ENCODE measurements at regions not wholly inside any gene's neighbourhood (a gene's known extent, or its start where the extent isn't known, plus 50 kb on each side); places are given as distances from the start of the nearest gene placed in this dataset.

- no peak for DNase-seq (ENCODE audit: low spot score, unreplicated experiment)
- H3K9me3 Mint-ChIP-seq (ENCODE audit: low read depth) = no peaks in the 10 kb centered on the region
Observed at GRCh38 chr18:8514409-8514808, 94.8 kb upstream of the RAB12 start.

GRCh38 chr18:8515142-8515865, 93.9 kb upstream of the RAB12 start:
- Mint-ChIP-seq H3K36me3 (ENCODE audit: insufficient read depth) (no peaks in the 10 kb centered on the region), H3K27me3 (peaks cover 5% of the 10 kb centered on the region), H3K9me3 (ENCODE audit: low read depth) (peaks cover 1% of the 10 kb centered on the region), H3K27ac (no peak overlapping the region), H3K4me3 (ENCODE audit: low read depth) (no peak overlapping the region), H3K4me1 (ENCODE audit: low read depth) (no peaks in the 10 kb centered on the region)
- TF ChIP-seq, protein P1, sequence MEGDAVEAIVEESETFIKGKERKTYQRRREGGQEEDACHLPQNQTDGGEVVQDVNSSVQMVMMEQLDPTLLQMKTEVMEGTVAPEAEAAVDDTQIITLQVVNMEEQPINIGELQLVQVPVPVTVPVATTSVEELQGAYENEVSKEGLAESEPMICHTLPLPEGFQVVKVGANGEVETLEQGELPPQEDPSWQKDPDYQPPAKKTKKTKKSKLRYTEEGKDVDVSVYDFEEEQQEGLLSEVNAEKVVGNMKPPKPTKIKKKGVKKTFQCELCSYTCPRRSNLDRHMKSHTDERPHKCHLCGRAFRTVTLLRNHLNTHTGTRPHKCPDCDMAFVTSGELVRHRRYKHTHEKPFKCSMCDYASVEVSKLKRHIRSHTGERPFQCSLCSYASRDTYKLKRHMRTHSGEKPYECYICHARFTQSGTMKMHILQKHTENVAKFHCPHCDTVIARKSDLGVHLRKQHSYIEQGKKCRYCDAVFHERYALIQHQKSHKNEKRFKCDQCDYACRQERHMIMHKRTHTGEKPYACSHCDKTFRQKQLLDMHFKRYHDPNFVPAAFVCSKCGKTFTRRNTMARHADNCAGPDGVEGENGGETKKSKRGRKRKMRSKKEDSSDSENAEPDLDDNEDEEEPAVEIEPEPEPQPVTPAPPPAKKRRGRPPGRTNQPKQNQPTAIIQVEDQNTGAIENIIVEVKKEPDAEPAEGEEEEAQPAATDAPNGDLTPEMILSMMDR (IDR thresholded peaks at IDR 0.05; ENCODE audit: unreplicated experiment) = no peak
- no peak for DNase-seq (ENCODE audit: low spot score, unreplicated experiment)

More at GRCh38 chr18:8514409-8514808, 94.8 kb upstream of the RAB12 start:
- TF ChIP-seq, protein P1 (IDR thresholded peaks at IDR 0.05; ENCODE audit: unreplicated experiment) = no peak
- H3K27me3 Mint-ChIP-seq = peaks cover 5% of the 10 kb centered on the region
- no peaks in the 10 kb centered on the region for H3K36me3 Mint-ChIP-seq (ENCODE audit: insufficient read depth)
- H3K27ac Mint-ChIP-seq = no peak overlapping the region
- no peaks in the 10 kb centered on the region for H3K4me1 Mint-ChIP-seq (ENCODE audit: low read depth)
- no peak overlapping the region for H3K4me3 Mint-ChIP-seq (ENCODE audit: low read depth)

DNA sequence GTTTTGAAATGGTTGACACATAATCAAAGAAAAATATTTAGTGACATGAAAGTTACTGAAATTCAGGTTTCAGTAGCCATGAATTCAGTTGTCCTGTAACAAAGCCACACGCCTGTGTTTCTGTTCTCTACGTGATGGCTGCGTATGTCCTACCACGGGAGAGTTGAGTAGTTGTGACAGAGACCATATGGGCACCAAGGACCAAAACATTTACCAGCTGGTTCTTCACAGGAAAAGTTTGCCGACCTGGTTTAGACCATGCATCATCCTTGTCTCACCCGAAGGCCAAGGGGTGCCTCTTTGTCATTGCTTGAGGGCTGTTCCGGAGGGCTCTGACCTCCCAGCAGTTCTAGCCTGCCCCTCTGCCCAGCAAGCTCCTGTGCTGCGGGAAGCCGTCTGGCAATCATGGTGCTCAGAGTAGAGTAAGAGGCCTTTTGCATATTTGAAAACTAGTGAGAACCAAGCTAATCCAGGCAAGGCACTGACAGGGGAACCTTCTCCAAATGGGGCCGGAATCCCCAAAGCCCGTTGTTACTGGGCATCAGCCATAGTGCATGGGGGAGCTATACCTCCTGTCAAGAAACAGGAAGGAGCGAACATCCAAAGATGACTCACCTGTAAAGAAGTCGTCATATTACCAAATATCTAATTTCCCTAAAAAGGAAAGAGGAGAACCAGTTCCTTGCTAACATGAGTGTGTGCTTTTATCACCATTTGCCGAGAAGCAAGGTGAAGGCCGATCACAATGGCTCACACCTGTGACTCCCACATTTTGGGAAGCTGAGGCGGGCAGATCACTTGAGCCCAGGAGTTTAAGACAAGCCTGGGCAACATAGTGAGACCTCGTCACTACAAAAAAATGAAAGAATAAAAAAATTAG, 92.6 kb upstream of the RAB12 start:
- DNase-seq (ENCODE audit: low spot score, unreplicated experiment) = no peak
- Mint-ChIP-seq H3K27me3 (peaks cover 5% of the 10 kb centered on the region), H3K9me3 (ENCODE audit: low read depth) (peaks cover 8% of the 10 kb centered on the region), H3K4me3 (ENCODE audit: low read depth) (no peak overlapping the region), H3K27ac (no peak overlapping the region), H3K4me1 (ENCODE audit: low read depth) (no peaks in the 10 kb centered on the region), H3K36me3 (ENCODE audit: insufficient read depth) (no peaks in the 10 kb centered on the region)
- TF ChIP-seq, protein P1 (IDR thresholded peaks at IDR 0.05; ENCODE audit: unreplicated experiment) = no peak

DNA sequence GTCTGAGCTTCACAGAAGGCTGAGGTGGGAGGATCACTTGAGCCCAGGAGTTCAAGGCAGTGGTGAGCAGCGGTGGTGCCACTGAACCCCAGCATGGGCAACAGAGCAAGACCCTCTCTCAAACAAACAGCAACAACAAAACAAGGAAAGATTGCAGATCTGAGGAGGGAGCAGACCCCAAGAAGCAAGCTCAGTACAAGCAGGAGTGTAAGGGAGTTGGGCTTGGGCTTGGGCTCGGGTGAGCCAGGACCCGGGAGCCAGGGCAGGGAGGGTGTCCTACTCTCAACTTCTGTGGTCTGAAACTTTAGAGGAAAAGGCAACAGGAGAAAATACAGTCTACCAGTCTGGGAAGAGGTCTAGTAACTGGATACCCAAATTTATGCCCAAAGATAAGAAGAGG, 92.0 kb upstream of the RAB12 start:
- Mint-ChIP-seq H3K27me3 (peaks cover 5% of the 10 kb centered on the region), H3K9me3 (ENCODE audit: low read depth) (peaks cover 8% of the 10 kb centered on the region), H3K4me1 (ENCODE audit: low read depth) (no peaks in the 10 kb centered on the region), H3K4me3 (ENCODE audit: low read depth) (no peak overlapping the region), H3K27ac (no peak overlapping the region), H3K36me3 (ENCODE audit: insufficient read depth) (no peaks in the 10 kb centered on the region)
- TF ChIP-seq, protein P1 (IDR thresholded peaks at IDR 0.05; ENCODE audit: unreplicated experiment) = no peak
- DNase-seq (ENCODE audit: low spot score, unreplicated experiment) = no peak

- no peak overlapping the region for H3K27ac Mint-ChIP-seq
Observed at GRCh38 chr18:8519102-8519501, 90.1 kb upstream of the RAB12 start.

More at GRCh38 chr18:8519102-8519501, 90.1 kb upstream of the RAB12 start:
- TF ChIP-seq, protein P1 (IDR thresholded peaks at IDR 0.05; ENCODE audit: unreplicated experiment) = no peak
- DNase-seq (ENCODE audit: low spot score, unreplicated experiment) = no peak
- Mint-ChIP-seq H3K4me1 (ENCODE audit: low read depth) (no peaks in the 10 kb centered on the region), H3K4me3 (ENCODE audit: low read depth) (no peak overlapping the region), H3K9me3 (ENCODE audit: low read depth) (peaks cover 8% of the 10 kb centered on the region), H3K27me3 (peaks cover 10% of the 10 kb centered on the region), H3K36me3 (ENCODE audit: insufficient read depth) (no peaks in the 10 kb centered on the region)

Measured in progenitor cell of endocrine pancreas (in vitro differentiated cells).